Activated CD4-positive, alpha-beta T cell treated with anti-CD3 and anti-CD28 coated beads, Interleukin-2, amount 10 ng/mL, durations not matched to agents 24 days and 14 days (primary cell): ENCODE measurements at regions not wholly inside any gene's neighbourhood (a gene's known extent, or its start where the extent isn't known, plus 50 kb on each side); places are given as distances from the start of the nearest gene placed in this dataset.

Experiments
- DNase-seq: peaks from one replicate; pipeline ENCODE4 v3.0.0; 2022
- H3K27ac Mint-ChIP-seq: one replicate; pipeline ENCODE4 v1.8.0; 2022; ENCODE audit warnings: mild to moderate bottlenecking, mixed read lengths
- H3K27me3 Mint-ChIP-seq: one replicate; pipeline ENCODE4 v1.8.0; 2022; ENCODE audit warnings: mixed read lengths
- H3K36me3 Mint-ChIP-seq: one replicate; pipeline ENCODE4 v1.8.0; 2022; ENCODE audit warnings: low read depth, mild to moderate bottlenecking, mixed read lengths
- H3K4me1 Mint-ChIP-seq: one replicate; pipeline ENCODE4 v1.8.0; 2021; ENCODE audit warnings: mixed read lengths
- H3K4me3 Mint-ChIP-seq: one replicate; pipeline ENCODE4 v1.8.0; 2022; ENCODE audit warnings: mild to moderate bottlenecking, moderate library complexity, mixed read lengths
- H3K9me3 Mint-ChIP-seq: one replicate; pipeline ENCODE4 v1.8.0; 2021; ENCODE audit warnings: mixed read lengths
- intact Hi-C: fragments of 100-400 bp; cut with micrococcal nuclease; formaldehyde crosslinking; loops from one replicate; pipeline ENCODE4 v1.15.1; 2023

GRCh38 chr5:123763201-123763600, 251.2 kb downstream of the CSNK1G3 start:
- intact Hi-C loops: no loop called here

GRCh38 chr5:123756816-123757215, 244.8 kb downstream of the CSNK1G3 start:
- no peak for DNase-seq
- intact Hi-C loops: no loop called here
- no peaks in the 10 kb centered on the region for H3K9me3 Mint-ChIP-seq
- H3K36me3 Mint-ChIP-seq: no peaks in the 10 kb centered on the region
- no peak overlapping the region for H3K4me3 Mint-ChIP-seq
- no peaks in the 10 kb centered on the region for H3K27me3 Mint-ChIP-seq
- no peaks in the 10 kb centered on the region for H3K4me1 Mint-ChIP-seq
- no peak overlapping the region for H3K27ac Mint-ChIP-seq

More at GRCh38 chr5:123763201-123763600, 251.2 kb downstream of the CSNK1G3 start:
- Mint-ChIP-seq H3K9me3 (no peaks in the 10 kb centered on the region), H3K4me3 (no peak overlapping the region), H3K36me3 (no peaks in the 10 kb centered on the region), H3K27ac (no peak overlapping the region), H3K27me3 (no peaks in the 10 kb centered on the region), H3K4me1 (no peaks in the 10 kb centered on the region)
- DNase-seq: no peak

DNA sequence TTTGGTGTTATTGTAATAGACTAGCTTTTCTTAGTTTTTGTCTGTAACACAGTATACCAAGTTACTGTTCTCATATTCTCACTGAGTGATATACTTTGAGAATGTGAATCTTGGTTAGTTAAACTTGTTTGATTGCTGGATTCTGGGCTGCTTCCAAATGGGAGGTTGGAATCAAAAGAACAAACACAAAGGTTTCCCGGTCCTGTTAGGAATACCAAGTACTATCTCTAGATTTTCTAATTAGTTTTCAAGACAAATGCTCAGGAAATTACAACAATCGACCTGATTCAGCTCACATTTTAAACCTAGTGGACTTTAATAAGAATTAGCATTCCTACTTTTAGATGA, 244.3 kb downstream of the CSNK1G3 start:
- Mint-ChIP-seq H3K36me3 (no peaks in the 10 kb centered on the region), H3K4me1 (no peaks in the 10 kb centered on the region), H3K27ac (no peak overlapping the region), H3K27me3 (no peaks in the 10 kb centered on the region), H3K4me3 (no peak overlapping the region), H3K9me3 (no peaks in the 10 kb centered on the region)
- DNase-seq: no peak
- intact Hi-C loops: no loop called here

DNA sequence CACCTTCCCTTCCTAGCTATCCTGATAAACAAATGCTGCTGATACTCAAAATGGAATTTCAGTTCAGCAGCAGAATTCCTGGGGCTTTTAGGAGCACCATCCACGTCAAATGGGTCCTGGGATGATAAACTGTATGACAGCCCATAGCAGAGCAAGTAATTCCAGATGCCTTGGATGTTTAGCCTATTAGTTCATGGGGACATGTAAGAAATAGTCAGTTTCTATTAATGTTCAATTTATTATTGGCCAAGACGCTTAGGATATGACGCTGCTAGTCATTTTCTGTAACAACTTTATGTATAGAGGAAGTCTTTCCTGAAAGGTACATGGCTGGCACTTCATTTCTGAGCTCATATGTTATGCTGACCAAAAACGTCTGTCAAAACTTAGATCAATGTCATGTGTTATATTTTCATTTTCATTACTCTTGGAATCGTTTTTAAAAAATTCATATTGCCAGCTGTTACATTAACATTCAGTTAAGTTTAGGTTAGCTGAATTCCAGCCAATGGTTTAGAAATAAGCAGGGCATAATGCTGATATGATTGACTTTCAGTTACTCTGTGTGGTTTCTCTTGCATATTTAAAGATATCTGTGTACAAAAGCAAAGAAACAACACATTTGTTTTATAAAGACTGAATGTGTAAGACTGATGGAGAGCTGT, 243.8 kb downstream of the CSNK1G3 start:
- Mint-ChIP-seq H3K4me1 (no peaks in the 10 kb centered on the region), H3K27me3 (no peaks in the 10 kb centered on the region), H3K9me3 (no peaks in the 10 kb centered on the region), H3K4me3 (no peak overlapping the region), H3K27ac (no peak overlapping the region), H3K36me3 (no peaks in the 10 kb centered on the region)
- intact Hi-C loops: no loop called here
- DNase-seq: no peak

DNA sequence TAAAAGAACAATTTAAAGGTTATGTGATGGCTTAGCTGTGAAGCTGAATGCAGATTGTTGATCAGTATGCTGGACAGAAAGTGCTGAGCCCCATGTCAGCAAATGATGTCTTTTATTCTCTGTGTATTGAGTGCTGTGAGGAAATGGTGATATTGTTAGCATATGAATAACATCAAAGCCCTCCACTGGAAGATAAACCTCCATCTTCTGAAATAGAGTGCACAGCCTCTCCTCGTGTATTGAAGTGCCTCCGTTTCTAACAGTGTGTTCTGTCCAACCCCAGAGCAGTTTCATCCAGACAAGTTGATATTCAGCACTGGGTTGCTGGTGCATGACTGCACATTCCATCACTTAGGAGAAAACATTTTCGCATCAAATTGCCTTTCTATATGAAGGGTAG, 242.9 kb downstream of the CSNK1G3 start:
- H3K4me3 Mint-ChIP-seq: no peak overlapping the region
- no peak overlapping the region for H3K27ac Mint-ChIP-seq
- no peaks in the 10 kb centered on the region for H3K36me3 Mint-ChIP-seq
- H3K4me1 Mint-ChIP-seq: no peaks in the 10 kb centered on the region
- no peak for DNase-seq
- H3K9me3 Mint-ChIP-seq: no peaks in the 10 kb centered on the region
- intact Hi-C loops: no loop called here
- H3K27me3 Mint-ChIP-seq: no peaks in the 10 kb centered on the region

DNA sequence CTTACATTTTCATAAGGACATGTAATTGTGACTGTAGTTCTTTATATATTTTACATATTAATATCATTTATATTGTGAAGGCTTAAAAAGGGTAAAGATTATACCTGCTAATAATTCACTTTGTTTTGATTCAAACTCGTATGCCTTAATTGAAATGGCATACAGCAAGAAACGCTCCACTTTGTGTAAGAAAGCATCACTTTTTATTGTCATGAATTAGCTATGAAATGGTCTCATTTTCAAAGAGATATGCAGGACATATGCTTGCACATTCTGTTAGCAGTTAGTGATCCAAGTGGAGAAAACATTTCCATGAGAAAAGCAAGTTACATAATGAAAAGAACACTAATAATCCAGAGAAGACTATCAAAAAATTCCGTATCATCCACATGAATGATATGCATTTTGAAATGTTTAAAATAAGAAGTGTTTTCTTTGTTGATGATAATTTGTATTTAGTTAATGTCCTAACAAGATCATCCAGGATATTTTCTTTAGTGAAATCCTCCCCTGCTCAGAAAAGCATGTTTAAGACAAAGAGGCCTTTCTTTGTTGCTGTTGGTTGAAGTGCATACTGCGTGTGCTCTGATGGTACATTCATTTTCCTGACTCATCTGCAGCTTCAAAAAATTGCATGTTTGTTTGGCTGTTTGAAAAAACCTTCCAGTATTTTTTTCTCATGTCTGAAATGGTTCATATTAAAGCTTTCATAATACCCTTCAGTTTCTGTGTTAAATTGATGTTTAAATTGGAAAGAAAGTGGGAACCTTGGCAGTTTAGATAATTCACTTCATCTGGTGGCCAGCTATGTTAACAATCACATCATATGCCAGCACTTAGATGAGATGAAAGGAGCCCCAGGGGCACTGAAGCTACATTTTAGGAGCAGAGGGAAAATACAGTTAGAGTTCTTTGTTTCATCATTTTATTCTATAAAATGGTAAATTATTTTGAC, 242.2 kb downstream of the CSNK1G3 start:
- intact Hi-C loops: no loop called here
- no peak overlapping the region for H3K27ac Mint-ChIP-seq
- H3K4me1 Mint-ChIP-seq: no peaks in the 10 kb centered on the region
- no peaks in the 10 kb centered on the region for H3K36me3 Mint-ChIP-seq
- no peaks in the 10 kb centered on the region for H3K27me3 Mint-ChIP-seq
- no peak for DNase-seq
- H3K9me3 Mint-ChIP-seq: no peaks in the 10 kb centered on the region
- no peak overlapping the region for H3K4me3 Mint-ChIP-seq

DNA sequence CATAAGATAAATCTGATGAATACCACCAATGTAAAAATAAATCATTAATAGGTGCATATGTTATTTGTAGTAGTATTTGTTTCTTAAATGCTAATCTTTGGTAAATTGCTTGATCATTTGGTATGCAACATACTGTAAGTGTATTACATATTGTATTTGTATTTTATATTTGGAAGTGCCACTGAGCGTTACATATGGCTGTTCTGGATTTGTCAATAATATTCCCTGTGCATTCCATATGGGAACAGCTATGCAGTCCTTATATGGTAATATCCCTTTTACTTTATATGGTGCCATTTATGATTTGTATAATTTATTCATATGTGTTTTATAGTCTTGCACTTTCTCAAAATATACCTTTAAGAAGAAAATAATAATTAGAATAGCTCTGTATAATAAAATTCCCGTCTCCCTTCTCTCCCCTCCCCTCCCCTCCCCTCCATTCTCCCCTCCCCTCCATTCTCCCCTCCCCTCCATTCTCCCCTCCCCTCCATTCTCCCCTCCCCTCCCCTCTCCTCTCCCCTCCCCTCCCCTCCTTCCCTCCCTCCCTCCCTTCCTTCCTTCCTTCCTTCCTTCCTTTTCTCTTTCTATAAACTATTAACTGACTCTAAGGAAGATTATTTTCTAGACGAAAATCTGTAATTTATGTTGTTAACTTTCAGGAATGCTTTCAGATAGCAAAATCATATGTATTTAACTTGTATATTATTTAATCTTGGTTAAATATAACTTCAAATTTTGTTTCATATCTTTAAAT, 241.4 kb downstream of the CSNK1G3 start:
- H3K27ac Mint-ChIP-seq: no peak overlapping the region
- no peaks in the 10 kb centered on the region for H3K27me3 Mint-ChIP-seq
- H3K36me3 Mint-ChIP-seq: no peaks in the 10 kb centered on the region
- no peak overlapping the region for H3K4me3 Mint-ChIP-seq
- no peaks in the 10 kb centered on the region for H3K4me1 Mint-ChIP-seq
- H3K9me3 Mint-ChIP-seq: no peaks in the 10 kb centered on the region
- DNase-seq: no peak
- intact Hi-C loops: no loop called here

DNA sequence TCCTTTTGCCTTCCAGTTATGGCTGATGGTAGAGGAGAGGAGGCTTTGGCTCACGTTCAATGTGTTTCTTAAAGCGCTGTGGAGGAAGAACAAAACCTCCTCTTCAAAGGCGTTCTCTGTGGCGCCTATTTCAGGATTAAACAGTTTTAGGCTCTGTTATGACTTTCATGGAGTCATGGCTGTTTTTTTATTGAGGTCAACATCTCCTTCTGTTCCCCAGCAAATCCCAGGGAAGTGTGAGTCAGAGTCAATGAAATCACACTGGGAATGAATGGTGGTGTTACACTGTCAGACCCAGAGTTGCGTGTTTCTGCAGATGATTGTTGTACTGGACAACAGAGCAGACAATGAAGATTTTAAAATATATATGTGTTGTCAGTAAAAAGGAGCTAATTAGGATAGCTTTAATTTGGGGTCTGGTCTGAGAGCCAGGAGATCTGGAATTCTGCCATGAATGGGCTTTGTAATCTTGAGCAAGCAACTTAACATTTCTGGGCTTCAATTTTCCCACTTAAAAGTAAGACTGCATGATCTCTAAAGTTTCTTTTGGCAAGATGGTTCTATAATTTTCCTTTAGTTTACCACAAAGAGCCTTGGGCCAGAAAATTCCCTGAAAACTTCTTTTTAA, 240.7 kb downstream of the CSNK1G3 start:
- Mint-ChIP-seq H3K4me1 (no peaks in the 10 kb centered on the region), H3K27me3 (no peaks in the 10 kb centered on the region), H3K9me3 (no peaks in the 10 kb centered on the region), H3K4me3 (no peak overlapping the region), H3K27ac (no peak overlapping the region), H3K36me3 (no peaks in the 10 kb centered on the region)
- intact Hi-C loops: no loop called here
- DNase-seq: no peak

DNA sequence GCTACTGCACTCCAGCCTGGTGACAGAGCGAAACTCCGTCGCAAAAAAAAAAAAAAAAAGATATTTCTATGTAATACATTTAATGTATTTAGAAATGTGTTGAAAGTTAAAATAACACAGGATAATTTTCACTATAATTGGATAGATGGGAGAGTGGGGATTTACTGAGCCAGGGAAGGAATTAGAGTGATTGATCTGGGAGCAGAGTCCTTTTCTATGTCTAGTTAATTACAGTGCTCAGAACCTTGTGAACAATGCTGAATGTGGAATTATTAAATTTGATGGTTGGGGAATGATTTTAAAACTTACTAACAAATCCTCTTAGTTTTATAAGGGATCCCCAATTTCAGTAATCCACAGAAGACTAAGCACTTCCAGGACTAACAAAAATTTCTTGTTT, 239.7 kb downstream of the CSNK1G3 start:
- H3K27ac Mint-ChIP-seq: no peak overlapping the region
- no peaks in the 10 kb centered on the region for H3K9me3 Mint-ChIP-seq
- no peaks in the 10 kb centered on the region for H3K27me3 Mint-ChIP-seq
- intact Hi-C loops: no loop called here
- H3K4me3 Mint-ChIP-seq: no peak overlapping the region
- H3K36me3 Mint-ChIP-seq: no peaks in the 10 kb centered on the region
- no peaks in the 10 kb centered on the region for H3K4me1 Mint-ChIP-seq
- DNase-seq: no peak

DNA sequence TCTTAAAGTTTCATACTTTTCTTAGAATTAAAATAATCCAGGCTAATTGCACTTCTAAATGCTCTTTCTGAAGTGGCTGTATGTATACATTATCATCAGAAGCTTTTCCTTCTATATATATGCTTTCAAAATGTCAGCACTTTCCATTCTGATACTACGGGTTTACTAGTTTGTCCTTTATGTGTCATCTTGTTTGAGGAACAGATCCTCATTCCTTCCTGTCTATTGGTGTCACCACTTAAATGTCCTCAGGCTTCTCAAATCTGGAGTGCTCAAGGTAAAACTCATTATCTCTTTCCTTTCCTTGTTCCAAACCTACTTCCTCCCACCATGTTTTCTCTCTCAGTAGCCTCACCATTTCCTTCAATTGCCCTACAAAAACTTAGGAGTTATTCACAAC, 236.3 kb downstream of the CSNK1G3 start:
- H3K9me3 Mint-ChIP-seq: no peaks in the 10 kb centered on the region
- no peak overlapping the region for H3K27ac Mint-ChIP-seq
- H3K36me3 Mint-ChIP-seq: no peaks in the 10 kb centered on the region
- H3K27me3 Mint-ChIP-seq: no peaks in the 10 kb centered on the region
- no peak for DNase-seq
- no peak overlapping the region for H3K4me3 Mint-ChIP-seq
- no peaks in the 10 kb centered on the region for H3K4me1 Mint-ChIP-seq
- intact Hi-C loops: no loop called here

DNA sequence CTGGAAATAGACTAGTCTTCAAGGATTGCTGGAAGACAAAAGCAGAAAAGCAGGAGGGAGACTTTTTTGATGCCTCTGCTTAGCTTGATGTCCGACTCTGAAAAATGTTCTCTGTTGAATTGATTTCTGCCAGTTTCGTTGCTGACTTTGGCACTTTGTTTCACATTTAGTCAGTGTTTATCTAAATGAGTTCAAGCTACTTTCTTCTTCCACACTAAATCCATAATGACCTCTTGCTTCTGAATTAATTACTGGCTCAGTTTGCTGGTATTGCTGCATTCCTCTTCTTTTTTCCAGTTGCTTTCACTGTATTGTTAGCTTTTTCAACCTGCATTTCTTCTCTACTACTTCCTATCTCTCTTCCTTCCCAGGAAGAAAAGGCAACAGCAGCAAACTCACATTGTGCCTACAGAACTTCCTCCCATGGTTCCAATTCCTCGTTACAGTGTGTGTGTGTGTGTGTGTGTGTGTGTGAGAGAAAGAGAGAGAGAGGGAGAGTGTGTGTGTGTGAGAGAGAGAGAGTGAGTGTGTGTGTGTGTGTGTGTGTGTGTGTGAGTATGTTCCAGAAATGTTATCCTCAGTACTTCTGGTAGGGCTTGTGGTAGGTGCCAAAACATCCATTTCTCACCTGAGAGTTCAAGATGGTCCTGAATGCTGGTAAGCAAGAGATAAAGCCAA, 234.8 kb downstream of the CSNK1G3 start:
- no peak overlapping the region for H3K4me3 Mint-ChIP-seq
- H3K4me1 Mint-ChIP-seq: no peaks in the 10 kb centered on the region
- no peaks in the 10 kb centered on the region for H3K9me3 Mint-ChIP-seq
- no peaks in the 10 kb centered on the region for H3K27me3 Mint-ChIP-seq
- no peak for DNase-seq
- no peaks in the 10 kb centered on the region for H3K36me3 Mint-ChIP-seq
- intact Hi-C loops: no loop called here
- no peak overlapping the region for H3K27ac Mint-ChIP-seq

DNA sequence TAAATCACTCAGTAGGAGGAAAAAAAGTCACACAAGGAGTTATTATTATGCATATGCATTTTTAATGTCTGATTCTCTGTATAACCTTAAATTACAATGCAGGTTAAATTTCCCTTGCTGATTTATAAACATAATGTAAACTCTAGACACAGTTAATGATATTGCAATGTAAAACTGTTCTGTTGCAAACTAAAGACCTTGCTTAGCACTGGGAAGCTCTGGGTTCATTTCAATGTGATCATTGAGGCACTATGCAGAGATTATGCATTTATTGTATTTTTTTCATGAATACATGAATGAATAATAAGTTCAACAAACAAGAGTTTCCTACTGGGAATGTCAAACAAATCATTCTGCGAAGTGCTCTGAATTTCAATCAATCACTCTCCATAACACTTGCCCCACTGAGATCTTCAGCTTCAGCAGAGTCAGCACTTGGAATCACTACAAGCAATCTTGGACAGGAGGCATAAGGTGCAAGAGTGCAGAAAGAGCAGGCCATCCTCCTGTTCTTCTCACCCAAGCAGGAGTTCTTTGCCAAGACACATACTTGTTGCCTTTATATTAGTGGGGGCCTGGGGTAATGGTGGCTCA, 232.1 kb downstream of the CSNK1G3 start:
- H3K27ac Mint-ChIP-seq: no peak overlapping the region
- no peak overlapping the region for H3K4me3 Mint-ChIP-seq
- no peaks in the 10 kb centered on the region for H3K4me1 Mint-ChIP-seq
- no peaks in the 10 kb centered on the region for H3K9me3 Mint-ChIP-seq
- no peaks in the 10 kb centered on the region for H3K36me3 Mint-ChIP-seq
- intact Hi-C loops: no loop called here
- DNase-seq: no peak
- no peaks in the 10 kb centered on the region for H3K27me3 Mint-ChIP-seq

- peaks cover 13% of the 10 kb centered on the region for H3K9me3 Mint-ChIP-seq
- no peak overlapping the region for H3K4me3 Mint-ChIP-seq
- no peaks in the 10 kb centered on the region for H3K4me1 Mint-ChIP-seq
- H3K27me3 Mint-ChIP-seq: no peaks in the 10 kb centered on the region
- intact Hi-C loops: no loop called here
- no peak for DNase-seq
- no peaks in the 10 kb centered on the region for H3K36me3 Mint-ChIP-seq
- no peak overlapping the region for H3K27ac Mint-ChIP-seq
Measured at GRCh38 chr5:123735384-123735783, 223.4 kb downstream of the CSNK1G3 start.
